Activated naive CD8-positive, alpha-beta T cell (primary cell): ENCODE measurements at regions not wholly inside any gene's neighbourhood (a gene's known extent, or its start where the extent isn't known, plus 50 kb on each side); places are given as distances from the start of the nearest gene placed in this dataset.
"Not testable (repeated sequence)": the region's sequence is repeated elsewhere in the genome, so short reads cannot be mapped to it uniquely, and the experiment has no call there.

Experiments
- H3K27ac Mint-ChIP-seq: one replicate; pipeline ENCODE4 v1.8.0; 2021; ENCODE audit warnings: mixed read lengths
- H3K27me3 Mint-ChIP-seq: one replicate; pipeline ENCODE4 v1.8.0; 2021; ENCODE audit warnings: mixed read lengths
- H3K36me3 Mint-ChIP-seq: one replicate; pipeline ENCODE4 v1.8.0; 2021; ENCODE audit warnings: mixed read lengths
- H3K4me1 Mint-ChIP-seq: one replicate; pipeline ENCODE4 v1.8.0; 2021; ENCODE audit warnings: low read depth, mixed read lengths
- H3K4me3 Mint-ChIP-seq: one replicate; pipeline ENCODE4 v1.8.0; 2021; ENCODE audit warnings: mild to moderate bottlenecking, mixed read lengths
- H3K9me3 Mint-ChIP-seq: one replicate; pipeline ENCODE4 v1.8.0; 2021; ENCODE audit warnings: low read depth, mixed read lengths

- Mint-ChIP-seq H3K27me3 (no peaks in the 10 kb centered on the region), H3K36me3 (no peaks in the 10 kb centered on the region), H3K4me3 (no peak overlapping the region), H3K9me3 (no peaks in the 10 kb centered on the region), H3K4me1 (no peaks in the 10 kb centered on the region), H3K27ac (no peak overlapping the region)
These were observed 386.1 kb downstream of the RWDD3 start for GRCh38 chr1:95620076-95620475.

DNA sequence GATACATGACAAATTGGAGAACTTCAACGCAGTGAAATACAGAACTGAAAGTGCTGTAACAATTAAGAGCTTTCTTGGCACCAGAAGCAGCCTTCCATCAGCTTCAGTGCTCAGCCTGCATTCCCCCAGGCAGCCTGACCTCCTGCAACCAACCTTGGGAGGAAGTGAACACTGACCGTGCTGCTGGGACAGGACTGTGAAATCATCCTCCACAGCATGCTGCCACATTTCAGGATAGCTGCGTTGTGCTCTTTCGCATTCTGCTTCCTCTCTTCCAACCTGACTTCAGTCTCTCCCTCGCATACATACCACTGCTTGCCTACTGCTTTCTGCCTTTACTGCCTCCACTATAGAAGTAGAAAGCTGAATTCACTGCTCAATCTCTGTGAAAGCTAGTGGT is 388.6 kb downstream of the RWDD3 start:
- Mint-ChIP-seq H3K4me3 (no peak overlapping the region), H3K27ac (no peak overlapping the region), H3K4me1 (no peaks in the 10 kb centered on the region), H3K9me3 (no peaks in the 10 kb centered on the region), H3K36me3 (no peaks in the 10 kb centered on the region), H3K27me3 (no peaks in the 10 kb centered on the region)

DNA sequence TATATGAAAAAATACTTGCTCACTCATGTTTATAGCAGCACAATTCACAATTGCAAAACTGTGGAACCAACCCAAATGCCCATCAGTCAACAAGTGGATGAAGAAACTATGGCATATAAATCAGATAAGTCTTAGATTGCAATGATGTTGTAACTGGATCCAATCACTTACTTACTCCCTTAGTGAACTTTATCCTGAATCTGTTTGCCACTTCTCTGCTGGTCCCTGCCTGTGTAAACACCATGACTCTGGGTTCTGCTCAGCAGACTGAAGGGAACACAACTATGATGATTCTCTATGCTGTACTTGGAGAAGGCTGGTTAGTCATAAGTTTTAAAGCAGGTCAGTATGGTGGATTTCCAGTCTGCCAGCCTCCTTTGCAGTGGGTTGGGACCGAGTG is 391.2 kb downstream of the RWDD3 start:
- H3K4me3 Mint-ChIP-seq, result no peak overlapping the region
- no peak overlapping the region for H3K27ac Mint-ChIP-seq
- no peaks in the 10 kb centered on the region for H3K36me3 Mint-ChIP-seq
- H3K9me3 Mint-ChIP-seq, result no peaks in the 10 kb centered on the region
- H3K4me1 Mint-ChIP-seq, result no peaks in the 10 kb centered on the region
- H3K27me3 Mint-ChIP-seq, result no peaks in the 10 kb centered on the region

- no peaks in the 10 kb centered on the region for H3K36me3 Mint-ChIP-seq
- no peaks in the 10 kb centered on the region for H3K27me3 Mint-ChIP-seq
- H3K9me3 Mint-ChIP-seq, result no peaks in the 10 kb centered on the region
- no peak overlapping the region for H3K27ac Mint-ChIP-seq
- no peaks in the 10 kb centered on the region for H3K4me1 Mint-ChIP-seq
- H3K4me3 Mint-ChIP-seq, result no peak overlapping the region
These were observed 393.2 kb downstream of the RWDD3 start for GRCh38 chr1:95627244-95627643.

- Mint-ChIP-seq H3K4me1 (no peaks in the 10 kb centered on the region), H3K4me3 (no peak overlapping the region), H3K27me3 (no peaks in the 10 kb centered on the region), H3K36me3 (no peaks in the 10 kb centered on the region), H3K9me3 (no peaks in the 10 kb centered on the region), H3K27ac (no peak overlapping the region)
These were observed 397.7 kb downstream of the RWDD3 start for GRCh38 chr1:95631695-95632094.

GRCh38 chr1:95635811-95636210 is 401.8 kb downstream of the RWDD3 start:
- H3K4me1 Mint-ChIP-seq, result no peaks in the 10 kb centered on the region
- no peak overlapping the region for H3K27ac Mint-ChIP-seq
- H3K9me3 Mint-ChIP-seq, result no peaks in the 10 kb centered on the region
- H3K27me3 Mint-ChIP-seq, result no peaks in the 10 kb centered on the region
- no peaks in the 10 kb centered on the region for H3K36me3 Mint-ChIP-seq
- H3K4me3 Mint-ChIP-seq, result no peak overlapping the region

- Mint-ChIP-seq H3K27me3 (no peaks in the 10 kb centered on the region), H3K4me3 (no peak overlapping the region), H3K9me3 (no peaks in the 10 kb centered on the region), H3K4me1 (no peaks in the 10 kb centered on the region), H3K27ac (no peak overlapping the region), H3K36me3 (no peaks in the 10 kb centered on the region)
These were observed 402.9 kb downstream of the RWDD3 start for GRCh38 chr1:95636897-95637296.

- H3K4me1 Mint-ChIP-seq, result no peaks in the 10 kb centered on the region
- no peaks in the 10 kb centered on the region for H3K36me3 Mint-ChIP-seq
- H3K9me3 Mint-ChIP-seq, result peaks cover 10% of the 10 kb centered on the region
- H3K27ac Mint-ChIP-seq, result no peak overlapping the region
- no peak overlapping the region for H3K4me3 Mint-ChIP-seq
- no peaks in the 10 kb centered on the region for H3K27me3 Mint-ChIP-seq
These were observed 406.7 kb downstream of the RWDD3 start for GRCh38 chr1:95640746-95641145.

- Mint-ChIP-seq H3K36me3 (no peaks in the 10 kb centered on the region), H3K4me1 (no peaks in the 10 kb centered on the region), H3K9me3 (peaks cover 10% of the 10 kb centered on the region), H3K27ac (no peak overlapping the region), H3K4me3 (no peak overlapping the region), H3K27me3 (no peaks in the 10 kb centered on the region)
These were observed 407.4 kb downstream of the RWDD3 start for GRCh38 chr1:95641386-95641785.

DNA sequence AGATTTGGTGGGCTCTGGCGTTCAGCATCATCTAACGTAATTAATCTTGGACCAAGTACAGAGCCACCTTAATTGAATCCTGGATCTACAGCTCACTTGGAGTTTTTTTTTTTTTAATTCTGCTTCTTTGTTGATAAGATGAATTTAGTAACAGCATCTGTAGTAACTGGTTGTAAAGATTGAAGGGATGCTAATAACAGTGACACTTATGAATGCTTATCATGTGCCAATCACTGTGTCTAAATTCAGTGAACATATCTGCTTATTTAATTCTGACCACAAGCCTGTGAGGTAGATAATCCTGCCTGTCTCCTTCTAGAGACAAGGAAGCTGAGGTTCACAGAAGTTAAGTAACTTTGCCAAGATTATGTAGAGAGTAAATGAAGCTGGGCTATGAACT is 408.0 kb downstream of the RWDD3 start:
- Mint-ChIP-seq H3K27ac (no peak overlapping the region), H3K9me3 (peaks cover 16% of the 10 kb centered on the region), H3K4me1 (no peaks in the 10 kb centered on the region), H3K36me3 (no peaks in the 10 kb centered on the region), H3K4me3 (no peak overlapping the region), H3K27me3 (no peaks in the 10 kb centered on the region)

DNA sequence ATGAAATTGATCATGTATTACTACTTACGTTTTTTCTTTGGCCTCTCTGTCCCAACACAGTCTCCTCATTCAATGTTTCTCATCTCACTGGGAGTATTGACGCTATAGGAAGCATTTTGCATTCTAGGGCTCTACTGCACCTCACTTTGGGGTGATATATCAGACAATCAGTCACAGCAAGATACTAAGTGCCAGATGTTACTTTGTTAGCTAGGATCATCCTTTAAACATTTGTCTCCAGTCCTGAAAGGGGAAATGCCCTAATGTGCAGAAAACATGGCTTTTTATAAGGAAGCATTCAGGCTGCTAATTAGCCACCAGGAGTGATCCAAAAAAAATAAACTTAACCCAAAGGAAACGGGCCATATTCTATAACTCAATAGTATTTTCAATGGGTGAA is 409.1 kb downstream of the RWDD3 start:
- Mint-ChIP-seq H3K27ac (no peak overlapping the region), H3K4me1 (no peaks in the 10 kb centered on the region), H3K27me3 (no peaks in the 10 kb centered on the region), H3K36me3 (no peaks in the 10 kb centered on the region), H3K4me3 (no peak overlapping the region), H3K9me3 (peaks cover 23% of the 10 kb centered on the region)

DNA sequence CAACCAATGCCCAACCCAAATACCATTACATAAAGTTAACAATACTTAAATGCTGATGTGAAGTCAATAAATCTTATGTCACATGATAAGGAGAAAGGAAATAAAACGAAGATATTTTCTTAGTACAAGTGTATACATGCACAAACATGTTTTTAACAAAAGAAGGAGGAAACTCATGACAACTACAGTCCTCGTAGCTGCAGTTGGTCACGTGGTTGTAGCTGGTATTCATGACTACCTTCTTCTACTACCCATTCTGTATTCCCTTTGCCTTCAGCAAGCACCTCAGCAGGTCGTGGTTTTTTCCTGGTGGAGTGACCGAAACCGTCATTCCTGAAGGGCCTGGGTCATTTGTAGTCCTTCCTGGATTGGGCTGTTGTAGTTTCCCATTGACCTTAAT is 411.1 kb downstream of the RWDD3 start:
- H3K27ac Mint-ChIP-seq, H3K4me1 Mint-ChIP-seq, H3K36me3 Mint-ChIP-seq, H3K27me3 Mint-ChIP-seq, H3K4me3 Mint-ChIP-seq: not testable (repeated sequence)
- peaks cover 25% of the 10 kb centered on the region for H3K9me3 Mint-ChIP-seq

GRCh38 chr1:95650631-95651030 is 416.6 kb downstream of the RWDD3 start:
- Mint-ChIP-seq H3K36me3 (no peaks in the 10 kb centered on the region), H3K4me3 (no peak overlapping the region), H3K9me3 (peaks cover 18% of the 10 kb centered on the region), H3K27ac (no peak overlapping the region), H3K27me3 (no peaks in the 10 kb centered on the region), H3K4me1 (no peaks in the 10 kb centered on the region)

DNA sequence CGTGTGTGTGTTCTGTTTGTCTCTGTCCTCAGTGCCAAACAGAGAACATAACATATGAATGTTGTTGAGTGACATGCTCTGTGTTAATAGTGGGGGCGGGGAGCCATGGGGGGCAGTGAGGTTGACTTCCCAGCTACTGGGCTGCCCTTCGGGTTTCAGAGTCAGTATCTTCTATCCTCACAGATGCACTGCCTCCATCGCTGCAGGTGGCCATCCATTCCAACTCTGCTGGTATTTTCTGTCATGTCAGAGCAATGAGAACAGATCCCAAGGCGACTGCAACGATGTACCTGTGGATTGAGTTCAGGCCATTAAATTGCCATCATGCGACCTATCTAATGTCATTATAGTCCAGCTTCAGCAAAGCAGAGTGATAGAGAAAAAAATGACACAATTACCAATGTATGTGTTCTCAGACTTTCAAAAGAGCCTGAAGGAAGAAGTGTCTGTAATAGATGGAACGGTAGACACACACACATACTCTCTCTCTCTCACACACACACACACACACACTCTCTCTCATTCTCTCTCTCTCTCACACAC is 418.5 kb downstream of the RWDD3 start:
- no peaks in the 10 kb centered on the region for H3K4me1 Mint-ChIP-seq
- H3K27ac Mint-ChIP-seq, result no peak overlapping the region
- H3K4me3 Mint-ChIP-seq, result no peak overlapping the region
- H3K9me3 Mint-ChIP-seq, result peaks cover 10% of the 10 kb centered on the region
- H3K27me3 Mint-ChIP-seq, result no peaks in the 10 kb centered on the region
- H3K36me3 Mint-ChIP-seq, result no peaks in the 10 kb centered on the region

DNA sequence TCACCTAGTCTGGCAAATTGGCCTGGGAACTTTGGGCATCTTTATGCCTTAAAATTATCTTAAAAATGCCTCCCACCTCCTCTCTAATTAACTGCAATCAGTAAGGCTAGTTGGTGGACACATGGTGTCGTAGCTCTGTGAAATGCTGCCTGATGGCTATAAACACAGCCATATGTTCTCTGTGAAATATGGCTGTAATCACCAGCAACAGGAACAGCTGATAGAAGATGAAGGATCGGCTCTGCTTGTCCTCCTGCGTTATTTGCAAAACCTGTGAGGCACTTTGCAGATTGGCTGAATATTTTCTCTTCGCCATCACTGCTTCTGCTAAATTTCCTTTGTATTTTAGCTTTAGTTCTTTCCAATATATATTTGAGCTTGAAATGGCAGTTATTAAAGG is 419.6 kb downstream of the RWDD3 start:
- no peak overlapping the region for H3K27ac Mint-ChIP-seq
- H3K4me3 Mint-ChIP-seq, result no peak overlapping the region
- no peaks in the 10 kb centered on the region for H3K27me3 Mint-ChIP-seq
- H3K36me3 Mint-ChIP-seq, result no peaks in the 10 kb centered on the region
- H3K4me1 Mint-ChIP-seq, result no peaks in the 10 kb centered on the region
- H3K9me3 Mint-ChIP-seq, result peaks cover 4% of the 10 kb centered on the region

DNA sequence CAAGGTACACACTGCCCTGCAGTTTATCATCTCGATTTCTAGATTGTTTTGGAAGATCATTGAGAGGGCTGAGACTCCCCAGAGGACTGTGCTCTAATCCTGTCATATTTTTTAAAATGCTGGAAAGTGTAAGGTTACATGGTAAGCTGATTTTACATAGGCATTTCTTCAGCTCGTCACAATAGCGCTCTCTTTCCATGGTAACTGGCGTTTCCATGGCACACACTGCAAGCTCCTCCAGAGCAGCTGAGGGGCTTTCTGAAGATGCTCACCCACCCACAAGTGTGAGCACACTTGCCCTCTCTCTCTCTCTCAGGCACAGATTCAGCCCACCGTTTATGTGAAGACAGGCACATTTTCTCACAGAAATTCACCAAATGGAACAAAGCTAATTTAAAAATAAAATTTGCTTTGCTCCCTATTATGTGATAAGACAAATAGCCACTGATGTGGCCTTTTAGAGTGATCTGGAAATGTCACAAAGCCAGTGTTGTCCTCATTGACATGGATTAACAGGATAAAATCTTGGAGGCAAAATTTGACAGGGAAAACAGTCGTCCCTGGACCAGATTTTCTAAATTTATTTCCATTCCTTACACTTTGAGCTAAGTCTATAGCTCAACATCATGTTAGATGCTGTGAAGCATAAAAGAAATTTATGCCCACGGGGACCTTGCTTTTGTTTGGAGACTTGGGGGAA is 421.5 kb downstream of the RWDD3 start:
- Mint-ChIP-seq H3K4me3 (no peak overlapping the region), H3K27ac (no peak overlapping the region), H3K9me3 (peaks cover 7% of the 10 kb centered on the region), H3K27me3 (no peaks in the 10 kb centered on the region), H3K36me3 (no peaks in the 10 kb centered on the region), H3K4me1 (no peaks in the 10 kb centered on the region)
